GM20000 (cell line): ENCODE measurements at regions not wholly inside any gene's neighbourhood (a gene's known extent, or its start where the extent isn't known, plus 50 kb on each side); places are given as distances from the start of the nearest gene placed in this dataset.

ENCODE experiments used
- DNase-seq: peaks from one replicate; pipeline ENCODE4 v3.0.0; 2012; ENCODE audit warnings: low spot score
- TF ChIP-seq, protein P1 (sequence below): IDR thresholded peaks from 2 replicates; pipeline ENCODE4 v1.5.1; 2012; ENCODE audit warnings: mild to moderate bottlenecking, control low read depth; ENCODE audit errors: extremely low read depth, missing control alignments

DNA sequence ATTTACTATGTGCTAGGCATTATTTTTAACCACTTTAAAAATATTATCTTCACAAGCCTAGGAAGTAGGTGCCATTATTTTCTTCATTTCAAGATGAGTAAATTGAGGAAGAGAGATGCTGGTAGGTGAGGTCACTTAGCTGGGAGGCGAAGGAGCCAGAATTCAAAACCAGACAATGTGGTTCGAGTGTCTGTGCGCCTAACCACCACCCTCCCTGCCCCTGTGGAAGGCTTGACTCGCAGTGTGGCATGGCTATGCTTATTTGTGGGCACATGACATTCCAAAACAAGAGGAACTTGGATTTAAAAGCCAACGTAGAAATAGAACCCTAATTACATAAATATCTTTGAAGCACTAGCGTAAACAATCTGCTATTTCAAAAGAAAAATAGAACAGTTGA is 226.6 kb upstream of the PITX2 start:
- DNase-seq: no peak
- TF ChIP-seq, protein P1, sequence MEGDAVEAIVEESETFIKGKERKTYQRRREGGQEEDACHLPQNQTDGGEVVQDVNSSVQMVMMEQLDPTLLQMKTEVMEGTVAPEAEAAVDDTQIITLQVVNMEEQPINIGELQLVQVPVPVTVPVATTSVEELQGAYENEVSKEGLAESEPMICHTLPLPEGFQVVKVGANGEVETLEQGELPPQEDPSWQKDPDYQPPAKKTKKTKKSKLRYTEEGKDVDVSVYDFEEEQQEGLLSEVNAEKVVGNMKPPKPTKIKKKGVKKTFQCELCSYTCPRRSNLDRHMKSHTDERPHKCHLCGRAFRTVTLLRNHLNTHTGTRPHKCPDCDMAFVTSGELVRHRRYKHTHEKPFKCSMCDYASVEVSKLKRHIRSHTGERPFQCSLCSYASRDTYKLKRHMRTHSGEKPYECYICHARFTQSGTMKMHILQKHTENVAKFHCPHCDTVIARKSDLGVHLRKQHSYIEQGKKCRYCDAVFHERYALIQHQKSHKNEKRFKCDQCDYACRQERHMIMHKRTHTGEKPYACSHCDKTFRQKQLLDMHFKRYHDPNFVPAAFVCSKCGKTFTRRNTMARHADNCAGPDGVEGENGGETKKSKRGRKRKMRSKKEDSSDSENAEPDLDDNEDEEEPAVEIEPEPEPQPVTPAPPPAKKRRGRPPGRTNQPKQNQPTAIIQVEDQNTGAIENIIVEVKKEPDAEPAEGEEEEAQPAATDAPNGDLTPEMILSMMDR: no peak

DNA sequence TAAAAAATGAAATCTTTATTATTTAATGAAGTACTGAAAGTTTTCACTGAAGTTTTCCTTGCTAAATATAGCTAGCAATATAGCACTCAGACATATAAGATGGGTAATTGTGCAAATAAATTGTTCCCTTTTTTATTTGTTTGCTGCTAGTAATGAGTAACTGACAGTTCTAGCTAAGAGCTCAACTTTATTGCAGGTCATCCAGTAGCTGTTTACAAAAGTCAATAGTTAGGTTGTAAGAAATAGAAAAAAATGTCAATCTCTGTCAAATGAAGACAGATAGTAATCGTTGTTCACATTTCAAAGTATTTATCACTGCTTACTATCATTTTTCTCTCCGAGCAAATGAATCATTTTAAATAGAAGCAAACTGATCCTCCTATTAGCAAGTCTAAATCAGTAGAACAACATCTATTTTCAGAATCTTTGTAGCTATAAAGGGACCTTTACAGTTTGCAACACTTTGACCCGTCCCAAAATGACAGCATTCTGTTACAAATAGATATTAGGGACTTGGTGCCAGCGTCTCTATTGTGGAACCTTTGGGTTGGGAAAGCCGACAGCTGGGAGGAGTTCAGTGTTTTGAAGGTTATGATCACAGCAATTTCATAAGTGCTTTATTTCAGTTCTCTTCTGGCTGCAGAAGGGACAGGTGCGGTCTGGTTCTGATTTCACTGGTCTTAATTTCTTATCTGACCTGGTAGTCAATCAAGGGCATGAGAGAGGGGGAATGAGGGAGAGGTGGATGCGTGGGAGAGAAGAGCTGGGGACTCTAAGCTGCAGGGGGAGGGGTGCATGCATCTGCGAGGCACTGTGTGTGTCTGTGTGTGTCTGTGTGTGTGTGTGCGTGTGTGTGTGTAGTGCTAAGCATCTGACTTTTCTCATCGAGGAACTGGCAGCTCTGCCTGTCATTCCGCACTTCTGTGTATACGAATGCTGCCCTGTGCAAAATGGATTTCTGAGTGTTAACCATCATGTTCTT is 227.9 kb upstream of the PITX2 start:
- TF ChIP-seq, protein P1: no peak

DNA sequence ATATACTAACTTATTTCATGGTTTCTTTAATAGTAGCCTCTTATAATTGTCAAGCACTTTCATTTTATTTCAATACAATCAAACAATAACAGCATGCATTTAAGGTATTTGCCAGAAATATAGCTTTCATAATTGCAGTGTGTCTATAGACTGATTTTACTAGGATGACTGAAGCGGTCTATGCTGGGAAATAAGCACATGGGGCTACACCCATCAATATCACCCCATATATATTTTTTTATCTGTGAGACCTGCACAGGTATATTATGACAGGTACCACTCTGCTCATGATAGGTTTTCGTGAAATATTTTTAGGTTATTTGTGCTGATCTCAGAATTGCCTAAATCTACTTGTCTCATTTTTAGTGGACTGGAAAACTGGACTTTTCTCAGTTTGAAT is 229.1 kb upstream of the PITX2 start:
- TF ChIP-seq, protein P1: no peak
- no peak for DNase-seq

More for the DNA sequence above, 227.9 kb upstream of the PITX2 start:
- DNase-seq: no peak

DNA sequence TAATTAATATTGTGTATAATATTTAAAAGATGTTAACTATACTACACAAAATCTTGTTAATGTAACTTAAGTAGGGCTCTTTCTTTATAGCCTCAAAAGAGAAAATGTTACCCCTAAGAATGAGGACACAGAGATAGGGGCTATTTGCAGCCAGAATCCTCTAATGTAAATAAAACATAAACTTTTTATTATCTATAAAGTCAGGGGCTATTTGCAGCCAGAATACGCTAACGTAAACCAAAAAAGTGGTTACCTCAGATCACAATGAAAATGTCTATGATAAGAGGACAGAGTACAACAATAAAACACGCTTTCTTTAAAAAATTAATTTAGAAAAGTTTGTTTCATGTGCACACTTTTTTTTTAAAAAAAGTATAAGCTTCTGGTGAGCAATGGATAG is 229.9 kb upstream of the PITX2 start:
- TF ChIP-seq, protein P1: no peak
- DNase-seq: no peak

DNA sequence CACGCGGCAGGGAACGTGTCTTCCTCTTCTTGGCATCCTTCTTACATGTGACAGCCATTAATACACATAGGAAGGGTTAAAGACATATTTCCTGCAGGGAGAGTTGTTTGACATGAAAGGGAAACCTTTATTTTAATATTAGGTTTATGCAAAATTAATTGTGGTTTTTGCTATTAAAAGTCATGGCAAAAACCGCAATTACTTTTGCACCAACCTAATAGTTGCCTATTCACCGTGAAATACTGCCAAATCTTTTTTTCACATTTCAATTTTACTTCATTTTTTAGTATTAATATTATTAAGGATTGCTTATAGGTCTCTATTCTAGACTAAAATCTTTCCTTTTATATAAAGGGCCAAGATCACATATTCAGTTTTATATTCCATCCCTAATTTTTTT is 230.4 kb upstream of the PITX2 start:
- no peak for DNase-seq
- TF ChIP-seq, protein P1: no peak

DNA sequence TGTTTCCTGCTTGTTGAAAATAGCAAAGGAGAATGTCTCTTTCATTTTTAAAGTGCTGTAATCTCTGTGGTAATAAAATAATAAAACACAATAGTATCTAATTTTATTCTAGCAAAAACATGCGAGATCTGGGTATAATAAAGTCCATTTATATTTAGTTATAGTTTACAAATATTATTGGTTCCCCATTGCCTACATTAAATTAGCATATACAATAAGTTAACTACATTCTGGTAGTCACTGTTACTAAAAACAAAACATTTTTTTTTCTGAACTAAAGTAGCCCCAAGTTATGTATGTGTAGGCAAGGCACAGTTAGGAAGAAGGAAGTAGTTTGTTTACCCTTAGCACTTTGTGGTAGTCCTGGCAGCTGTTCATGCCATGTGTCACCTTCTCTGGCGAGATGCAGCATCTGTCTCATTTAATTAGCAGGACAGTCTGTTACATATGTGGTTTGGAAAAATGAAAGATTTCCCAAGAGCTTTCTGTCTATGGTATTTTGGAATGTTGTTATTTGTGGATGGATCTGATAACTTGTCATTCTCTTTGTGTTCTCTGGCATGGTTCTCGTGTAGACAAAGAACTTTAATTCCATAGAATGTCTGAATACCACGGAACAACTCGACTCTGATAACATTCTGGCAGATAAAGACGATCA is 231.3 kb upstream of the PITX2 start:
- TF ChIP-seq, protein P1: no peak
- no peak for DNase-seq

DNA sequence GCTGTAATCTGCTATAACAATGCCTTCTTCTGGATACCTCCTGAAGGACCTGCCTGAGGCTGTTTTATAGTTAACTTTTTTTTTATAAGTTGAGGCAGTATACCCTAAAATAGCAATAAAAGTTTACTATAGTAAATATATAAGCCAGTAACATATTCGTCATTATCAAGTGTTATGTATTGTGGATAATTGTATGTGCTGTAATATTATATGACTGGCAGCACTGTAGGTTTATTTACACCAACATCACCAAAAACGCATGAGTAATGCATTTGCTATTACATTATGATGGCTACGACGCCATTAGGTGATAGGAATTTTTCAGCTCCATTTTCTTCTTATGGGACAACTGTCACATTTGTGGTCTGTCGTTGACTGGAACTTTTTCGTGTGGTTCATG is 237.2 kb upstream of the PITX2 start:
- TF ChIP-seq, protein P1: no peak

More for the DNA sequence above, 237.2 kb upstream of the PITX2 start:
- no peak for DNase-seq
